ENCODE measurements at regions not wholly inside any gene's neighbourhood (a gene's known extent, or its start where the extent isn't known, plus 50 kb on each side); places are given as distances from the start of the nearest gene placed in this dataset.

- no peak overlapping the region for H3K27ac ChIP-seq (ENCODE audit: insufficient read depth, low read depth, low read length)
- no peaks in the 10 kb centered on the region for H3K9me3 ChIP-seq (replicated peaks; ENCODE audit: control insufficient read depth, insufficient read depth, low read length)
- dilution Hi-C loops (cut with MboI; ENCODE audit: extremely low pct_ligation_motif_present, low sequenced_read_pairs) (no loop called here), intact Hi-C loops (cut with micrococcal nuclease) (no loop called here)
- TF ChIP-seq EZH2 (IDR thresholded peaks at IDR 0.05; ENCODE audit: borderline replicate concordance, low read depth, low read length, severe bottlenecking): no peak
- TF ChIP-seq CTCF (IDR thresholded peaks at IDR 0.05; ENCODE audit: extremely low read depth in 1 of 2, insufficient read depth in 1 of 2, low read depth in 1 of 2, low read length in 2 of 2): no peak
- no peak for TF ChIP-seq MYC (IDR thresholded peaks at IDR 0.05; ENCODE audit: low read depth, low read length)
- no peak for TF ChIP-seq POLR2A (IDR thresholded peaks at IDR 0.05; ENCODE audit: low read depth, low read length)
- TF ChIP-seq FOS (IDR thresholded peaks at IDR 0.05; ENCODE audit: borderline replicate concordance, insufficient read depth, low read length): no peak
- TF ChIP-seq GATA2 (IDR thresholded peaks at IDR 0.05; ENCODE audit: insufficient read depth, insufficient read length, low read depth, low read length): no peak
- TF ChIP-seq JUN (IDR thresholded peaks at IDR 0.05; ENCODE audit: borderline replicate concordance, insufficient read depth, insufficient read length, low read depth): no peak
- TF ChIP-seq MAX (IDR thresholded peaks at IDR 0.05; ENCODE audit: insufficient read depth, insufficient read length): no peak
- no peak for TF ChIP-seq POLR2AphosphoS5 (IDR thresholded peaks at IDR 0.05; ENCODE audit: insufficient read depth, low read depth, low read length)
- peaks cover 0 to 2% of the 10 kb centered on the region in 2 experiments for H3K27me3 ChIP-seq (ENCODE audit: control insufficient read depth in 2 of 2, insufficient read depth in 2 of 2, low read length in 2 of 2)
- DNase-seq (ENCODE audit: low read depth, low spot score): no peak
- no peak overlapping the region for H3K9ac ChIP-seq (replicated peaks; ENCODE audit: extremely low read depth, insufficient read depth, low read length)
- no peaks in the 10 kb centered on the region for H3K36me3 ChIP-seq (ENCODE audit: control insufficient read depth in 2 of 2, extremely low read depth in 1 of 2, insufficient read depth in 2 of 2, low read length in 2 of 2)
- no peaks in the 10 kb centered on the region for H3K9me1 ChIP-seq (replicated peaks; ENCODE audit: control insufficient read depth, extremely low read depth, insufficient read depth, low read length)
- CTCF ChIA-PET: no interaction called here
- FAIRE-seq: no peak
- H3K79me2 ChIP-seq (ENCODE audit: control insufficient read depth, insufficient read depth, low read length): no peaks in the 10 kb centered on the region
- no peak overlapping the region for H2AFZ ChIP-seq (ENCODE audit: low read depth, low read length)
- H3K4me1 ChIP-seq (ENCODE audit: control insufficient read depth, extremely low read depth, insufficient read depth, low read length): no peaks in the 10 kb centered on the region
- POLR2A ChIA-PET: no interaction called here
- BruUV-seq (replicated peaks): no TSS peak
- H3K4me2 ChIP-seq (ENCODE audit: insufficient read depth, low read length): no peak overlapping the region
- no peak overlapping the region for H3K4me3 ChIP-seq (replicated peaks in 1 of 3; ENCODE audit: insufficient read depth in 1 of 3, low read depth in 1 of 3, low read length in 3 of 3)
- no peaks in the 10 kb centered on the region for H4K20me1 ChIP-seq (replicated peaks; ENCODE audit: control insufficient read depth, extremely low read depth, insufficient read depth, low read length)
These were observed 147.6 kb upstream of the MPHOSPH6 start for GRCh38 chr16:82317411-82318167.

Data from endothelial cell of umbilical vein (primary cell).